AG09309 (cell line): ENCODE measurements at regions not wholly inside any gene's neighbourhood (a gene's known extent, or its start where the extent isn't known, plus 50 kb on each side); places are given as distances from the start of the nearest gene placed in this dataset.
"Not testable (repeated sequence)": the region's sequence is repeated elsewhere in the genome, so short reads cannot be mapped to it uniquely, and the experiment has no call there.

ENCODE experiments used
- DNase-seq: peaks from one replicate; pipeline ENCODE4 v3.0.0-alpha.2; 2010; ENCODE audit warnings: low read depth
- H3K4me3 ChIP-seq: 2 replicates; pipeline ENCODE4 v1.5.1; 2011; ENCODE audit warnings: mild to moderate bottlenecking, low read depth, low read length, moderate library complexity; ENCODE audit not compliant: control insufficient read depth
- CTCF ChIP-seq: IDR thresholded peaks from 2 replicates; pipeline ENCODE4 v1.5.1; 2011; ENCODE audit warnings: mild to moderate bottlenecking, low read depth, low read length, inconsistent platforms; ENCODE audit not compliant: insufficient read depth, control insufficient read depth; ENCODE audit errors: missing control alignments

GRCh38 chr1:72371259-72372035 lies 89.1 kb upstream of the NEGR1 start:
- no peak for DNase-seq
- H3K4me3 ChIP-seq, result no peak overlapping the region
- TF ChIP-seq CTCF, result no peak

DNA sequence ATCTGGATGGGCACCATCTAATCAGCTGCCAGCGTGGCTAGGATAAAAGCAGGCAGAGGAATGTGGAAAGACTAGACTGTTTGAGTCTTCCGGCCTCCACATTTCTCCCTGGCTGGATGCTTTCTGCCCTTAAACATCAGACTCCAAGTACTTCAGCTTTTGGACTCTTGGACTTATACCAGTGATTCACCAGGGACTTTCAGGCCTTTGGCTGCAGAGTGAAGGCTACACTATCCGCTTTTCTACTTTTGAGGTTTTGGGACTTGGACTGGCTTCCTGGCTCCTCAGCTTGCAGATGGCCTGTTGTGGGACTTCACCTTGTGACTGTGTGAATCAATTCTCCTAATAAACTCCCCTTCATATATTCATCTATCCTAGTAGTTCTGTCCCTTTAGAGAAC lies 88.5 kb upstream of the NEGR1 start:
- not testable (repeated sequence) for H3K4me3 ChIP-seq, DNase-seq

DNA sequence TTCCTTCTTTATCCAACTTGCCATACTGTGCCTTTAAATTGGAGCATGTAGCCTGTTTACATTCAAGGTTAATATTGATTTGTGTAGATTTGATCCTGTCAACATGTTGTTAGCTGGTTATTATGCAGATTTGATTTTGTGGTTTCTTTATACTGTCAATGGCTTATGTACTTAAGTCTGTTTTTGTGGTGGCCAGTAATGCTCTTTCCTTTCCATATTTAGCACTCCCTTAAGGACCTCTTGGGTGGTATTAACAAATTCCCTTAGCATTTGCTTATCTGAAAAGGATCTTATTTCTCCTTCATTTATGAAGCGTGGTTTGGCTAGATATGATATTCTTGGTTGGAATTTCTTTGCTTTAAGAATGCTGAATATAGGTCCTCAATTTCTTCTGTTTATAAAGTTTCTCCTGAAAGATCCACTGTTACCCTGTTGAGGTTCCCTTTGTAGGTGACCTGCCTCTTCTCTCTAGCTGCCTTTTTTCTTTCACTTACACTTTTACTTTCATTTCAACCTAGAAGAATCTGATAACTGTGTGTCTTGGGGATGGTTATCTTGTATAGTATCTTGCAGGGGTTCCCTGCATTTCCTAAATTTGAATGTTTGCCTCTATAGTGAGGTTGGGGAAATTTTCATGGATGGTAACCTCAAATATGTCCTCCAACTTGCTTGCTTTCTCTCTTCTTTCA lies 86.9 kb upstream of the NEGR1 start:
- DNase-seq, result no peak
- TF ChIP-seq CTCF, result no peak
- H3K4me3 ChIP-seq, result no peak overlapping the region

GRCh38 chr1:72366466-72366865 lies 84.1 kb upstream of the NEGR1 start:
- H3K4me3 ChIP-seq, result no peak overlapping the region
- peak; percentile 33 for DNase-seq
- TF ChIP-seq CTCF, result no peak

DNA sequence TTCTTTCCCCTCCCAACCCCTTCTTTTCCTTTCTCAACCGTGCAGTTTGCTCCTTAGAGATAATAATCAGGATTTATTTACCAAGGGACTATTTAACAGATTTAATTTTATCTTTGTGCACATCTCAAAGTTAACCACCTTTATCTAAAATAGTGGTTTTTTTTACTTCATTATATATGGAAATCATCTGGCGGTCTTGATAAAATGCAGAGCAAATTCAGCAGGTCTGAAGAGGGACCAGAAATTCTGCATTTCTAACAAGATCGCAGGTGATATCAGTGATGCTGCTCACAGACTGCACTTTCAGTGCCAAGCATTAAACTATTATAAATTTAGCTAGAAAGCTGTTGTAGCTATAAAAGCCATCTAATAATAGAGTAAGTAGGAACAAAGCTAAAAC lies 83.4 kb upstream of the NEGR1 start:
- no peak for DNase-seq
- no peak for TF ChIP-seq CTCF
- H3K4me3 ChIP-seq, result no peak overlapping the region

GRCh38 chr1:72362538-72362937 lies 80.2 kb upstream of the NEGR1 start:
- no peak for TF ChIP-seq CTCF
- no peak overlapping the region for H3K4me3 ChIP-seq
- DNase-seq, result no peak

GRCh38 chr1:72357411-72357810 lies 75.1 kb upstream of the NEGR1 start:
- DNase-seq, result peak; percentile 25
- TF ChIP-seq CTCF, result no peak
- no peak overlapping the region for H3K4me3 ChIP-seq
